NT2/D1 (cell line): ENCODE measurements at regions not wholly inside any gene's neighbourhood (a gene's known extent, or its start where the extent isn't known, plus 50 kb on each side); places are given as distances from the start of the nearest gene placed in this dataset.

ENCODE experiments used
- DNase-seq: peaks from one replicate; pipeline ENCODE4 v3.0.0-alpha.2; 2011; ENCODE audit warnings: low read depth, low spot score
- H3K27me3 ChIP-seq: 2 replicates; pipeline ENCODE4 v1.6.0; 2011; ENCODE audit warnings: mild to moderate bottlenecking; ENCODE audit not compliant: insufficient read length, insufficient read depth
- H3K36me3 ChIP-seq: 2 replicates; pipeline ENCODE4 v1.6.1; 2011; ENCODE audit warnings: mild to moderate bottlenecking, low read length, mixed read lengths; ENCODE audit not compliant: insufficient read depth, insufficient read length
- H3K4me1 ChIP-seq: 2 replicates; pipeline ENCODE4 v1.5.1; 2011; ENCODE audit not compliant: insufficient read depth, insufficient read length
- H3K4me3 ChIP-seq: 2 replicates; pipeline ENCODE4 v1.5.1; 2011; ENCODE audit warnings: low read depth; ENCODE audit not compliant: insufficient read length
- H3K9ac ChIP-seq: 2 replicates; pipeline ENCODE4 v1.6.0; 2011; ENCODE audit warnings: low read depth; ENCODE audit not compliant: insufficient read length
- H3K9me3 ChIP-seq: 2 replicates; pipeline ENCODE4 v1.5.1; 2011; ENCODE audit warnings: mild to moderate bottlenecking, low read length; ENCODE audit not compliant: insufficient read depth
- SUZ12 ChIP-seq: IDR thresholded peaks from 2 replicates; pipeline ENCODE4 v1.6.1; 2011; ENCODE audit not compliant: insufficient read length, insufficient read depth; ENCODE audit errors: extremely low read depth
- YY1 ChIP-seq: IDR thresholded peaks from 2 replicates; pipeline ENCODE4 v1.6.1; 2011; ENCODE audit not compliant: insufficient read length, insufficient read depth
- ZNF274 ChIP-seq: IDR thresholded peaks from 2 replicates; pipeline ENCODE4 v1.6.1; 2011; ENCODE audit warnings: mild to moderate bottlenecking, low read depth, low read length

DNA sequence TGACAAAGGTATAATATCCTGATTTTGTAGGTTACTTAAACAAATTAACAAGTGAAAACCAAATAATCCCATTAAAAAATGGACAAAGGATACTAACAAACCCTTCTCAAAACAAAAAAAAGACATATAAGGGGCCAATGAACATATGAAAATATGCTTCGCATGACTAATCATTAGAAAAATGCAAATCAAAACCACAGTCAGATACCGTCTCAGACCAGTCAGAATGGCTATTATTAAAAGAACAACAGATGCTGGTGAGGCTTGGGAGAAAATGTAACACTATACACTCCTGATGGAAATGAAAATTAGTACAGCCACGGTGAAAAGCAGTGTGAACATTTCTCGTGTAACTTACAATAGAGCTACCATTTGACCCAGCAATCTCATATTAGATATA lies 1542.2 kb upstream of the CDH9 start:
- Histone ChIP-seq H3K4me1 (no peaks in the 10 kb centered on the region), H3K36me3 (no peaks in the 10 kb centered on the region), H3K9ac (no peak overlapping the region), H3K9me3 (peaks cover 2% of the 10 kb centered on the region; the same call in 1 of the 2 replicates), H3K4me3 (no peak overlapping the region), H3K27me3 (no peaks in the 10 kb centered on the region)
- DNase-seq = no peak
- TF ChIP-seq SUZ12 (no peak), YY1 (no peak), ZNF274 (no peak)

DNA sequence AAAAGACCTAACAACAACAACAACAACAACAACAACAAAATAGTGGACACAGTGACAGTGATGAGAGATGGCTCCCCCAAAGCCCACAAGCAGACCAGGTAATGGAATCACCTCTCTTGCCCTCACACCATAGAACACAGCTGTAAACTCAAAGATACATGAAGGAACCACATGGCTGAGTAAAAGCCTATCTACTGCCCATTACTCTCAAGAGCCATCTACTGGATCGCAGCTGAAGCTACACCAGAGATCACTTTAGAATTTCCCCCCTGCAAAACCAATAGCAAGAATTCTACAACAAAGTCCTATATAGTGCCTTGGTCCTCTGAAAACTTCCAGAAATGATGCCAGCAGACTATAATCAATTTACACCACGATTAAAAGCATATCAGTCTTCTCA lies 1537.6 kb upstream of the CDH9 start:
- DNase-seq = no peak
- Histone ChIP-seq H3K4me1 (no peaks in the 10 kb centered on the region), H3K36me3 (no peaks in the 10 kb centered on the region), H3K9ac (no peak overlapping the region), H3K9me3 (peaks cover 5% of the 10 kb centered on the region; the same call in 1 of the 2 replicates), H3K27me3 (no peaks in the 10 kb centered on the region), H3K4me3 (no peak overlapping the region)
- TF ChIP-seq SUZ12 (no peak), ZNF274 (no peak), YY1 (no peak)

DNA sequence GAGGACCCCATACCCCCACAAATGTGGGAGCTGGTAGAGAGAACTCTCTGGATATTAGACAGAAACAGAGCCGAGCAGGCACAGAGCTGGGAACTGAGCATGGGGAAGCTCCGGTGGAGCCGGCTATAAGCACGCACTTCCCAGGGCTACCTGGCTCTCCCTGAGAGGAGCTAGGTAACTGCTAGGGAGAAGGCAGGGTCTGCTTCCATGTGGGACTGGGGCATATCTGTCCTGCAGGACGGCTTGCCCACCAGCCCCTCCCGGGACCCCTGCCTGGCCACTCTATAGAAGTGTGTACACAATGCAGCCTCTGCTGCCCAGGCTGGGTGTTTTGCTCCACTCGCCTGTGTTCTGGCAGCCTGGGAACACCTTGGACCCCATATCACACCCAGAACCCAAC lies 1537.0 kb upstream of the CDH9 start:
- no peak for DNase-seq
- H3K4me1 ChIP-seq = no peaks in the 10 kb centered on the region
- no peaks in the 10 kb centered on the region for H3K27me3 ChIP-seq
- H3K9ac ChIP-seq = no peak overlapping the region
- H3K9me3 ChIP-seq = peaks cover 5% of the 10 kb centered on the region; the same call in 1 of the 2 replicates
- TF ChIP-seq ZNF274 (no peak), YY1 (no peak), SUZ12 (no peak)
- no peak overlapping the region for H3K4me3 ChIP-seq
- H3K36me3 ChIP-seq = no peaks in the 10 kb centered on the region

DNA sequence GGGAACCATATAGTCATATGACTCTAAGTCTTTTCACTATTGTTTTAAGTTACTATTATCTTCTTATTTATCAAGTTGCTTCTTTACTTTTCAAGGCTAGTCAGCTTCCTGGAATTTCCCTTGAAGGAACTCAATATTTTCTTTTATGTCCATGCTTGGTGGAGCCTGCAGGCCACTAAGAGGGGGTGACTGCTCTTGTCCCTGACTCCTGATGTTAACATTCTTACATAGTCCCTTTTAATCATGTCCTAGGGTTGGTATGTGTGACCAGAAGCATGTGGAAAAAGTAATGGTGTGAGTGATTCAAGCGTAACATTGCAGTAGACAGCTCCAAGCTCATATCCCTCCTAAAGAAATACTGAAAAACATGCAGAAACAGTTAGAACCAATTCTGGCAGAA lies 1536.2 kb upstream of the CDH9 start:
- H3K36me3 ChIP-seq = no peaks in the 10 kb centered on the region
- H3K27me3 ChIP-seq = no peaks in the 10 kb centered on the region
- H3K4me1 ChIP-seq = no peaks in the 10 kb centered on the region
- H3K9ac ChIP-seq = no peak overlapping the region
- TF ChIP-seq YY1 (no peak), SUZ12 (no peak), ZNF274 (no peak)
- no peak for DNase-seq
- peaks cover 5% of the 10 kb centered on the region; the same call in 1 of the 2 replicates for H3K9me3 ChIP-seq
- no peak overlapping the region for H3K4me3 ChIP-seq

- DNase-seq = no peak
- Histone ChIP-seq H3K4me1 (no peaks in the 10 kb centered on the region), H3K9ac (no peak overlapping the region), H3K4me3 (no peak overlapping the region), H3K27me3 (no peaks in the 10 kb centered on the region), H3K9me3 (no peaks in the 10 kb centered on the region), H3K36me3 (no peaks in the 10 kb centered on the region)
- TF ChIP-seq SUZ12 = no peak
- no peak for TF ChIP-seq ZNF274
- no peak for TF ChIP-seq YY1
Measured at GRCh38 chr5:28567048-28567447, 1528.7 kb upstream of the CDH9 start.

GRCh38 chr5:28561522-28561921 lies 1523.1 kb upstream of the CDH9 start:
- H3K9ac ChIP-seq = no peak overlapping the region
- DNase-seq = no peak
- H3K4me1 ChIP-seq = no peaks in the 10 kb centered on the region
- H3K4me3 ChIP-seq = no peak overlapping the region
- H3K27me3 ChIP-seq = no peaks in the 10 kb centered on the region
- TF ChIP-seq YY1 (no peak), ZNF274 (no peak), SUZ12 (no peak)
- no peaks in the 10 kb centered on the region for H3K36me3 ChIP-seq
- H3K9me3 ChIP-seq = no peaks in the 10 kb centered on the region

- Histone ChIP-seq H3K36me3 (no peaks in the 10 kb centered on the region), H3K9ac (no peak overlapping the region), H3K9me3 (no peaks in the 10 kb centered on the region), H3K27me3 (no peaks in the 10 kb centered on the region), H3K4me1 (no peaks in the 10 kb centered on the region), H3K4me3 (no peak overlapping the region)
- no peak for DNase-seq
- no peak for TF ChIP-seq YY1
- TF ChIP-seq SUZ12 = no peak
- no peak for TF ChIP-seq ZNF274
Measured at GRCh38 chr5:28558196-28558595, 1519.8 kb upstream of the CDH9 start.

DNA sequence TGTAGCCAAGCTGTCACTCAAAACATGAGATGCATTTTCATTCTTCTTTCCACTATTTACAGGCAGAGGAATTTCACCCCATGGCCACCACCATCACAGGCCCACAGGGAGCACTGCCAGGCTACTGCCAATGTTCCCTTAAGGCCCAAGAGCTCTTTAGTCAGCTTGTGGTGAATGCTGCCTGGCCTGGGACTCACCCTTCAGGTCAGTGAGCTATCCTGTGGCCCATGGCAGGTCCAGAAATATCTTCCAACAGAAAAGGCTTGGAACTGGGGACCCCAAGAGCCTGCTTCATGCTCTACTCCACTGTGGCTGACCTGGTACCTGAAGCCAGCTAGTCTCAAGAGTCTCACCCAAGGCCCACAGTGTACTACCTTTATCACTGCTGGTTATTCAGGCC lies 1518.7 kb upstream of the CDH9 start:
- DNase-seq = no peak
- Histone ChIP-seq H3K36me3 (no peaks in the 10 kb centered on the region), H3K9me3 (no peaks in the 10 kb centered on the region), H3K4me1 (no peaks in the 10 kb centered on the region), H3K27me3 (no peaks in the 10 kb centered on the region), H3K9ac (no peak overlapping the region), H3K4me3 (no peak overlapping the region)
- TF ChIP-seq YY1 = no peak
- no peak for TF ChIP-seq SUZ12
- TF ChIP-seq ZNF274 = no peak
